Endothelial cell (in vitro differentiated cells): ENCODE measurements at regions not wholly inside any gene's neighbourhood (a gene's known extent, or its start where the extent isn't known, plus 50 kb on each side); places are given as distances from the start of the nearest gene placed in this dataset.

Source experiments
- DNase-seq: peaks from one replicate; pipeline ENCODE4 v3.0.0; 2021; ENCODE audit warnings: low spot score
- H3K27ac Mint-ChIP-seq: one replicate; pipeline ENCODE4 v1.8.0; 2021; ENCODE audit warnings: mixed read lengths, inconsistent platforms; ENCODE audit not compliant: unreplicated experiment
- H3K27me3 Mint-ChIP-seq: one replicate; pipeline ENCODE4 v1.8.0; 2021; ENCODE audit warnings: mild to moderate bottlenecking, moderate library complexity, mixed read lengths, inconsistent platforms; ENCODE audit not compliant: unreplicated experiment
- H3K36me3 Mint-ChIP-seq: one replicate; pipeline ENCODE4 v1.8.0; 2021; ENCODE audit warnings: mild to moderate bottlenecking, low read depth, mixed read lengths, inconsistent platforms; ENCODE audit not compliant: unreplicated experiment
- H3K4me1 Mint-ChIP-seq: one replicate; pipeline ENCODE4 v1.8.0; 2021; ENCODE audit warnings: mild to moderate bottlenecking, mixed read lengths, inconsistent platforms; ENCODE audit not compliant: unreplicated experiment
- H3K4me3 Mint-ChIP-seq: one replicate; pipeline ENCODE4 v1.8.0; 2021; ENCODE audit warnings: mild to moderate bottlenecking, mixed read lengths, inconsistent platforms; ENCODE audit not compliant: unreplicated experiment
- H3K9me3 Mint-ChIP-seq: one replicate; pipeline ENCODE4 v1.8.0; 2021; ENCODE audit warnings: mixed read lengths, inconsistent platforms; ENCODE audit not compliant: unreplicated experiment
- TF ChIP-seq, protein P1 (sequence below): fragments of 200-600 bp; sonication (generic); IDR thresholded peaks from one replicate; pipeline ENCODE4 v1.5.0; 2021; ENCODE audit warnings: antibody characterized with exemption; ENCODE audit not compliant: unreplicated experiment

DNA sequence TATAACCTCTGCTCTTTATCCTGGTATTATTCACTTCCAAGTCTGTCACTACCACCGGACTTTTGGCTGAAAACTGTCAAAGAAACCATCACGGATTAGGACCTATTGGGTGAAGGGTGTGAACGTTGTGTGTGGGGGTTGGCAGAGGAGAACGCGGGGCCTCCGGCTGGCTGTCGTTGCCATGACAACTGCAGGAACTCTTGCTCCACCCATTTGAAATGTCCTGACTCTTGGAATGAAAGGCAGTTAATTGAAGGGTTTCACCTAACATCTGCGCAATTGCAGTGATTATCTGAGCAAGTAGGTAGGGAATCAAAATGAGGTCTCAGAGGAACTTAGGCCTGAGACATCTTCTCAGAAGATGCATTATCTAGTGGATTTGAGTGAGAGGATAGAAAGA, 60.9 kb upstream of the CLMP start:
- Mint-ChIP-seq H3K27ac (no peak overlapping the region), H3K4me3 (no peak overlapping the region), H3K4me1 (no peaks in the 10 kb centered on the region), H3K27me3 (peaks cover 2% of the 10 kb centered on the region), H3K36me3 (peaks cover 3% of the 10 kb centered on the region), H3K9me3 (no peaks in the 10 kb centered on the region)
- TF ChIP-seq, protein P1, sequence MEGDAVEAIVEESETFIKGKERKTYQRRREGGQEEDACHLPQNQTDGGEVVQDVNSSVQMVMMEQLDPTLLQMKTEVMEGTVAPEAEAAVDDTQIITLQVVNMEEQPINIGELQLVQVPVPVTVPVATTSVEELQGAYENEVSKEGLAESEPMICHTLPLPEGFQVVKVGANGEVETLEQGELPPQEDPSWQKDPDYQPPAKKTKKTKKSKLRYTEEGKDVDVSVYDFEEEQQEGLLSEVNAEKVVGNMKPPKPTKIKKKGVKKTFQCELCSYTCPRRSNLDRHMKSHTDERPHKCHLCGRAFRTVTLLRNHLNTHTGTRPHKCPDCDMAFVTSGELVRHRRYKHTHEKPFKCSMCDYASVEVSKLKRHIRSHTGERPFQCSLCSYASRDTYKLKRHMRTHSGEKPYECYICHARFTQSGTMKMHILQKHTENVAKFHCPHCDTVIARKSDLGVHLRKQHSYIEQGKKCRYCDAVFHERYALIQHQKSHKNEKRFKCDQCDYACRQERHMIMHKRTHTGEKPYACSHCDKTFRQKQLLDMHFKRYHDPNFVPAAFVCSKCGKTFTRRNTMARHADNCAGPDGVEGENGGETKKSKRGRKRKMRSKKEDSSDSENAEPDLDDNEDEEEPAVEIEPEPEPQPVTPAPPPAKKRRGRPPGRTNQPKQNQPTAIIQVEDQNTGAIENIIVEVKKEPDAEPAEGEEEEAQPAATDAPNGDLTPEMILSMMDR, result no peak
- no peak for DNase-seq

DNA sequence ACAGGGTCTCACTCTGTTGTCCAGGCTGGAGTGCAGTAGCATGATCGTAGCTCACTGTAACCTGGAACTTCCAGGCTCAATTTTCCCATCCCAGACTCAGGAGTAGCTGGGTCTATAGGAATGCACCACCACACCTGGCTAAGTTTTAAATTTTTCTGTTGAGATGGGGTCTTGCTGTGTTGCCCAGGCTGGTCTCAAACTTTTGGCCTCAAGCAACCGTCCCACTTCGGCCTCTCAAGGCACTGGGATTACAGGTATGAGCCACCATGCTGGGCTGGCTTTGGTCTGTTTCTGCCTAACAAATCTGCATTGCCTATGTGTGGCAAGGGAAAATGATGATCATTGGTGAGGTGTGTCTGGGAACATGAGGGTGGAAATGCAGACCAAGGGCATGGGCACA, 59.3 kb upstream of the CLMP start:
- Mint-ChIP-seq H3K9me3 (no peaks in the 10 kb centered on the region), H3K27ac (no peak overlapping the region), H3K4me1 (no peaks in the 10 kb centered on the region), H3K36me3 (no peaks in the 10 kb centered on the region), H3K4me3 (no peak overlapping the region), H3K27me3 (peaks cover 3% of the 10 kb centered on the region)
- no peak for DNase-seq
- TF ChIP-seq, protein P1, result no peak

DNA sequence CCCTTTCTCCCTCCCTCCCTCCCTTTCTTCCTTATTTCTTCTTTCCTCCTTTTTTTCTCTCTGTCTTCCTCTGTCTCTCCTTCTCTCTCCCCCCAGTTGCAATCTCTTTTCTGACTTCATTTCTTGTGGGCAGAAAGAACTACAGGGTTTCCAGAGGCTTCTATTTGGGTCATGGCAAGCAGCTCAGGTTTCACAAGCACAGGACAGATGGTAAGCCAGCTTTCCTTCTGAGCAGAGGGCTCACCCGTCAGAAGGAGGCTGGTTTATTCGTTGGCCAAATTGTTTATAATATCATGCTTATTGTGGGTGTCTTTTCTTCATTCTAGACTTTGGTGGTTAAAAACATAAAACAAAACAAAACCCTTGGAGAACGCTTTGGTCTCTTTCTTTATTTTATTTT, 58.9 kb upstream of the CLMP start:
- Mint-ChIP-seq H3K4me1 (no peaks in the 10 kb centered on the region), H3K4me3 (no peak overlapping the region), H3K27me3 (peaks cover 5% of the 10 kb centered on the region), H3K27ac (no peak overlapping the region), H3K9me3 (no peaks in the 10 kb centered on the region), H3K36me3 (no peaks in the 10 kb centered on the region)
- no peak for DNase-seq
- TF ChIP-seq, protein P1, result no peak

DNA sequence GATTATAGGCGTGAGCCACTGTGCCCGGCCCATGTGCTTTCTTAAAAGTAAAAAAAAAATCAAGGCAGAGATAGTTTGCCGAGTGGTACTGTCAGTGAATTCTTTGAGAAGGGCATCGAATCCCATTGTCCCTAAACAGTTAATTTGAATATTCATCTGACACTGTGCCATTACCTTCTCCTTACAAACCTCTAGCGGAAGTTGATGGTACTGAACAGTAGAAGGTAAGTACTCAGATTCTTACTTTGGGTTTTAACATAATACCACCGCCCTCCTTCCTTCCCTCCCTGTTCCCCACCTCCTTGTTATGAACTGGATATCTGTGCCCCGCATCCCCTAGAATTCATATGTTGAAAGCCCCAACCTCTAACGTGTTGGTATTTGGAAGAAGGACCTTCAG, 58.2 kb upstream of the CLMP start:
- TF ChIP-seq, protein P1, result no peak
- no peaks in the 10 kb centered on the region for H3K36me3 Mint-ChIP-seq
- no peak overlapping the region for H3K27ac Mint-ChIP-seq
- H3K4me1 Mint-ChIP-seq, result no peaks in the 10 kb centered on the region
- no peak overlapping the region for H3K4me3 Mint-ChIP-seq
- H3K9me3 Mint-ChIP-seq, result no peaks in the 10 kb centered on the region
- no peak for DNase-seq
- peaks cover 5% of the 10 kb centered on the region for H3K27me3 Mint-ChIP-seq

DNA sequence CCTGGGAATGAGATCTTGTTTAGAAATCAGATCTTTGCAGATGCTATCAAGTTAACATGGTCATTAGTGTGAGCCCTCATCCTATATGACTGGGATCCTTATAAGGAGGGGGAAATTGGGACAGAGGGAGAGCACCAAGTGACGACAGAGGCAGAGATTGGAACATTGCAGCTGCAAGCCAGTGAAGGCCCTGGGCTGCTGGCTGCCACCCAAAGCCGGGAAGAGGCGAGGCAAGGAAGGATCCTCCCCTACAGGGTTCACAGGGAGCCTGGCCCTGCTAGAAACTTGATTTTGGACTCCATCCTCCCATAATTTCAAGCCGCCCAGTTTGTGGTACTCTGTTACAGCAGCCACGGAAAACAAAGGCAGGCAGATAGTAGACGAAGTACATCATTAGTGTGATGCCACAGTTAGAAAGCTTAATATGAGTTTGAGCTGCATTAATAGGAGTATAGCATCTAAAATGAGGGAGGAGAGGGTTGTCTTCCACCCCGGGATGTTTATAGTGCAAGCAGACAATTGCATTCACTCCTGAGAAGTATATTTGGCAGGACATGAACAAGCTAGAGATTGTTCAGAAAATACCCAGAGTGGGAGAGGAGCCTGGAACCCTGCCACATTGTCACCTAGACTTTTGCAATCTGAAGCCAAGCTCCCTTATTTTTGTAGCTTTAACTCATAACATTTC, 56.8 kb upstream of the CLMP start:
- no peak overlapping the region for H3K27ac Mint-ChIP-seq
- H3K27me3 Mint-ChIP-seq, result peaks cover 6% of the 10 kb centered on the region
- H3K36me3 Mint-ChIP-seq, result no peaks in the 10 kb centered on the region
- H3K9me3 Mint-ChIP-seq, result no peaks in the 10 kb centered on the region
- DNase-seq, result no peak
- TF ChIP-seq, protein P1, result no peak
- peaks cover 9% of the 10 kb centered on the region for H3K4me1 Mint-ChIP-seq
- H3K4me3 Mint-ChIP-seq, result no peak overlapping the region
